Nephron progenitor cell (in vitro differentiated cells): ENCODE measurements at regions not wholly inside any gene's neighbourhood (a gene's known extent, or its start where the extent isn't known, plus 50 kb on each side); places are given as distances from the start of the nearest gene placed in this dataset.

Experiments
- DNase-seq: peaks from one replicate; pipeline ENCODE4 v3.0.0; 2021
- H3K27ac Mint-ChIP-seq: 2 replicates; pipeline ENCODE4 v1.8.0; 2021; ENCODE audit warnings: mild to moderate bottlenecking, moderate library complexity, mixed read lengths
- H3K27me3 Mint-ChIP-seq: 2 replicates; pipeline ENCODE4 v1.8.0; 2021; ENCODE audit warnings: mild to moderate bottlenecking, low read depth, mixed read lengths; ENCODE audit not compliant: poor library complexity
- H3K36me3 Mint-ChIP-seq: 2 replicates; pipeline ENCODE4 v1.8.0; 2021; ENCODE audit warnings: low read depth, mixed read lengths
- H3K4me1 Mint-ChIP-seq: 2 replicates; pipeline ENCODE4 v1.8.0; 2021; ENCODE audit warnings: mixed read lengths
- H3K4me3 Mint-ChIP-seq: 2 replicates; pipeline ENCODE4 v1.8.0; 2021; ENCODE audit warnings: mild to moderate bottlenecking, moderate library complexity, mixed read lengths
- H3K9me3 Mint-ChIP-seq: 2 replicates; pipeline ENCODE4 v1.8.0; 2021; ENCODE audit warnings: mild to moderate bottlenecking, moderate library complexity, mixed read lengths
- TF ChIP-seq, protein P1 (sequence below): fragments of 200-600 bp; sonication (generic); IDR thresholded peaks from 2 replicates; pipeline ENCODE4 v1.5.0; 2021; ENCODE audit warnings: antibody characterized with exemption

GRCh38 chr12:24060089-24060488 lies 110.6 kb upstream of the SOX5 start:
- Mint-ChIP-seq H3K36me3 (no peaks in the 10 kb centered on the region), H3K4me3 (no peak overlapping the region), H3K27me3 (no peaks in the 10 kb centered on the region), H3K27ac (no peak overlapping the region), H3K9me3 (no peaks in the 10 kb centered on the region), H3K4me1 (peaks cover 3% of the 10 kb centered on the region)
- TF ChIP-seq, protein P1, sequence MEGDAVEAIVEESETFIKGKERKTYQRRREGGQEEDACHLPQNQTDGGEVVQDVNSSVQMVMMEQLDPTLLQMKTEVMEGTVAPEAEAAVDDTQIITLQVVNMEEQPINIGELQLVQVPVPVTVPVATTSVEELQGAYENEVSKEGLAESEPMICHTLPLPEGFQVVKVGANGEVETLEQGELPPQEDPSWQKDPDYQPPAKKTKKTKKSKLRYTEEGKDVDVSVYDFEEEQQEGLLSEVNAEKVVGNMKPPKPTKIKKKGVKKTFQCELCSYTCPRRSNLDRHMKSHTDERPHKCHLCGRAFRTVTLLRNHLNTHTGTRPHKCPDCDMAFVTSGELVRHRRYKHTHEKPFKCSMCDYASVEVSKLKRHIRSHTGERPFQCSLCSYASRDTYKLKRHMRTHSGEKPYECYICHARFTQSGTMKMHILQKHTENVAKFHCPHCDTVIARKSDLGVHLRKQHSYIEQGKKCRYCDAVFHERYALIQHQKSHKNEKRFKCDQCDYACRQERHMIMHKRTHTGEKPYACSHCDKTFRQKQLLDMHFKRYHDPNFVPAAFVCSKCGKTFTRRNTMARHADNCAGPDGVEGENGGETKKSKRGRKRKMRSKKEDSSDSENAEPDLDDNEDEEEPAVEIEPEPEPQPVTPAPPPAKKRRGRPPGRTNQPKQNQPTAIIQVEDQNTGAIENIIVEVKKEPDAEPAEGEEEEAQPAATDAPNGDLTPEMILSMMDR, result no peak
- no peak for DNase-seq

- Mint-ChIP-seq H3K4me3 (no peak overlapping the region), H3K9me3 (no peaks in the 10 kb centered on the region), H3K4me1 (peaks cover 3% of the 10 kb centered on the region), H3K36me3 (peaks cover 5% of the 10 kb centered on the region), H3K27me3 (no peaks in the 10 kb centered on the region), H3K27ac (no peak overlapping the region)
- DNase-seq, result no peak
- TF ChIP-seq, protein P1, result no peak
Observed at GRCh38 chr12:24057920-24058476, 108.5 kb upstream of the SOX5 start.

GRCh38 chr12:24055747-24056146 lies 106.3 kb upstream of the SOX5 start:
- Mint-ChIP-seq H3K36me3 (peaks cover 5% of the 10 kb centered on the region), H3K4me3 (no peak overlapping the region), H3K4me1 (peaks cover 3% of the 10 kb centered on the region), H3K27ac (no peak overlapping the region), H3K9me3 (no peaks in the 10 kb centered on the region), H3K27me3 (no peaks in the 10 kb centered on the region)
- TF ChIP-seq, protein P1, result no peak
- no peak for DNase-seq

- Mint-ChIP-seq H3K4me1 (peaks cover 8% of the 10 kb centered on the region), H3K36me3 (peaks cover 5% of the 10 kb centered on the region)
Observed at GRCh38 chr12:24054416-24054815, 104.9 kb upstream of the SOX5 start.

DNA sequence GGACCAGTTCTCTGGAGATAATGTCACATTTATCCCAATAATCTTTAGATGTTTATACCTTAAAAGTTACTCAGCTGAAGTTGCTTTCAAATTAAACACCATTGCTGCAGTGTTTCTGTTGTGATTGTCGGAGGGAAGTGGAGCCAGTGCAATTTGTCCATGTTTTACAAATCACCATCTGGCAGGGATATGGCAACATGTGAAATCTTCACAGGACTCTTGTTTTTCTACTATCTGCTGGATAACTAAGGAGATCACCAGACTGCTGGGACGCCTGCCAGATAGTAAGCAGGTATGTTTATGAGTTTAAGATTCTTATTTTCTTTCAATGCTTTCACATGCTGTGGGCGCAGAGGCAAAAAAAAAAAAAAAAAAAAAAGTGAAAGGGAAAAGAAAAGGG lies 100.3 kb upstream of the SOX5 start:
- no peak overlapping the region for H3K4me3 Mint-ChIP-seq
- H3K27me3 Mint-ChIP-seq, result peaks cover 3% of the 10 kb centered on the region
- H3K4me1 Mint-ChIP-seq, result peaks cover 12% of the 10 kb centered on the region
- H3K27ac Mint-ChIP-seq, result peak overlapping the region; percentile 57
- peaks cover 18% of the 10 kb centered on the region for H3K36me3 Mint-ChIP-seq
- TF ChIP-seq, protein P1, result no peak
- DNase-seq, result no peak
- peaks cover 25% of the 10 kb centered on the region for H3K9me3 Mint-ChIP-seq

More at GRCh38 chr12:24054416-24054815, 104.9 kb upstream of the SOX5 start:
- TF ChIP-seq, protein P1, result no peak
- Mint-ChIP-seq H3K4me3 (no peak overlapping the region), H3K9me3 (peaks cover 4% of the 10 kb centered on the region), H3K27me3 (peaks cover 3% of the 10 kb centered on the region), H3K27ac (no peak overlapping the region)
- no peak for DNase-seq

- TF ChIP-seq, protein P1, result no peak
- H3K27ac Mint-ChIP-seq, result no peak overlapping the region
Observed at GRCh38 chr12:24049101-24049500, 99.6 kb upstream of the SOX5 start.

More at GRCh38 chr12:24049101-24049500, 99.6 kb upstream of the SOX5 start:
- no peak for DNase-seq
- H3K4me3 Mint-ChIP-seq, result no peak overlapping the region
- peaks cover 25% of the 10 kb centered on the region for H3K9me3 Mint-ChIP-seq
- peaks cover 13% of the 10 kb centered on the region for H3K36me3 Mint-ChIP-seq
- H3K4me1 Mint-ChIP-seq, result peaks cover 12% of the 10 kb centered on the region
- peaks cover 3% of the 10 kb centered on the region for H3K27me3 Mint-ChIP-seq
